Stimulated activated CD4-positive, alpha-beta T cell treated with anti-CD3 and anti-CD28 coated beads, Interleukin-4, amount 100 ng/mL, for 1 hour (primary cell): ENCODE measurements at regions not wholly inside any gene's neighbourhood (a gene's known extent, or its start where the extent isn't known, plus 50 kb on each side); places are given as distances from the start of the nearest gene placed in this dataset.
"Not testable (repeated sequence)": the region's sequence is repeated elsewhere in the genome, so short reads cannot be mapped to it uniquely, and the experiment has no call there.

Experiments
- DNase-seq: peaks from one replicate; pipeline ENCODE4 v3.0.0-alpha.2; 2020

DNA sequence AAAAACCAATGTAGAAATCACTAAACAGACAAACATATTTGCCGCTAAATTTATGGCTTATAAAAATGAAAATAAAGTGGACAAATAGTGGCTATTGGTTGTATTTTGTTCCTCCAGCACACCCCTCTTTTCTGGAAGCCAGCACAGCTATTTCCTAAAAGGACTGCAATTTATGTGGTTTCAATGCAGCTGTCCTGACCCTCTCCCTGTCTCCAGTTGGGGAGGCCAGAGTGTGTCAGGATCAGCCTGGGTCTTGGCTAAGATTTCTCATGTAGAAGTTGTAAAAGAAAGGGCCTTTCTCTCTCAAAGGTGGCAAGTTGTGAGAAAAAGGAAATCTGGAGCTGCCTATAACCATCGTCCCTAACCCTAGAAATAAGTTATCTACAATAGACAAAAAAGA lies 165.6 kb downstream of the ALDH8A1 start:
- no peak for DNase-seq

DNA sequence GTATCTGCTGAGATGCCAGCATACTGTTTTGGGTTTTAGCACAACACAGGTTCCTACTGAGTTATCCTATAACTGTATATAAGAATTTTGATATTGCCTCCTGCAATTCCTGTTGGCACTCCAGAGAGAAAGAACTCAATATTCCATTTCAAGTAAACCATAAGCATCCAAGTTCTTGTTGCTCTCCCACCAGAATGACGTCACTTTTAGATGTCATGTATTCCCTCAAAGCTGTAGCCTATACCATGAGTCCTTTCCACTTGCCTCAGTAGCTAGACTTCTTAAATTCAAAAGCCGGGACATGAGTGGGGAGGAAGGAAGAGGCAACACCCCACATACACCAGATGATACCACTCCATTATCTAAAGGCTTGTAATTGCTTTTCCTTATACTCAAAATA lies 171.5 kb downstream of the ALDH8A1 start:
- DNase-seq = no peak

DNA sequence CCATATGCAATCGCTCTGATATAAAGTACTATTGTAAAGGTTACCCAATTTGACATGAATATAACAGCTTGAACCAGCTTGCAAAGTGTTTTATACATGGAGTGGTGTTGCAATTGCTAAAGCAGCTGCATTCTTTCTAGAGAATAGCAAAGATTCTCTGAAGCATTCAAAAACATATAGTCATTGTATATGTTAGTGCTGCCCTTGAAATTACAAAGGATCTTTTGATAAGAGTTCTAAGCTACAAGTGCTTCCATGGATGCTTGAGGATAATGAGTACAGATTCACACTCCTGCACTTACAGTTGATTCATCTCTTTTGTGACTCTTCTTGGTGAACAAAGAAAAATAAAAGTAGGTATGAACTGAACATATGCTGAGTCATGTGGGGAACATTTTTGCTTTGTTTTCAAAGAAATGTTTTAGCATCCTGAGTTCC lies 175.7 kb downstream of the ALDH8A1 start:
- no peak for DNase-seq

DNA sequence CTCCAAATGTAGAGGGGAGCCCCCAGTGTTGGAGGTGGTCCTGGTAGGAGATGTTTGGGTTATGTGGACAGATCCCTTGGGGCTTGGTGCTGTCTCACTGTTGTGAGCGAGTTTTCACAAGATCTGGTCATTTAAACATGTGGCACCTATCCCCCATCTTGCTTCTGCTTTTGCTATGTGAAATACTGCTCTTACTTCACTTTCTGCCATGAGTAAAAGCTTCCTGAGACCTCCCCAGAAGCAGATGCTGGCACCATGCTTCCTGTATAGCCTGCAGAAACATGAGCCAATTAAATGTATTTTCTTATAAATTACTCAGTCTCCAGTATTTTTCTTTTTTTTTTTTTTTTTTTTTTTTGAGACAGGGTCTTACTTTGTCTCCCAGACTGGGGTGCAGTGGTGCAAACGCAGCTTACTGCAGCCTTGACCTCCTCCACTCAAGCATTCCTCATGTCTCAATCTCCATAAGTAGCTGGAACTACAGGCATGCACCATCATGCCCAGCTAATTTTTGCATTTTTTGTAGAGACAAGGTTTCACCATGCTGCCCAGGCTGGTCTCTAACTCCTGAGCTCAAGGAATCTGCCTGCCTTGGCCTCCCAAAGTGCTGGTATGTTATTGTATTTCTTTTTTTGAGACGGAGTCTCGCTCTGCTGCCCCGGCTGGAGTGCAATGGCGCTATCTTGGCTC lies 177.1 kb downstream of the ALDH8A1 start:
- no peak for DNase-seq

DNA sequence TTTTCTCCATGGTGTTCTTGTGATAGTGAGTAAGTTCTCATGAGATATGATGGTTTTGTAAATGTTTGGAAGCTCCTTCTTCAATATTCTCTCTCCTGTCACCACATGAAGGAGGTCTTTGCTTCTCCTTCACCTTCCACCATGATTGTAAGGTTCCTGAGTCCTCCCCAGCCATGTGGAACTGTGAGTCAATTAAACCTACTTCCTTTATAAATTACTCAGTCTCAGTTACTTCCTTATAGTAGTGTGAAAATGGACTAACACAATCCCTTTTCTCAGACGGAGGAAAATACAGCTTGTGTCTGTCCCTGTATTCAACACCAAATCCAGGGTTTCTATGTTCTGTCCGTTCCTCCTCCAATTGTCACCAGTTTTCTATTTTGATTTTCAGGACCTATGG lies 181.0 kb downstream of the ALDH8A1 start:
- DNase-seq = no peak

DNA sequence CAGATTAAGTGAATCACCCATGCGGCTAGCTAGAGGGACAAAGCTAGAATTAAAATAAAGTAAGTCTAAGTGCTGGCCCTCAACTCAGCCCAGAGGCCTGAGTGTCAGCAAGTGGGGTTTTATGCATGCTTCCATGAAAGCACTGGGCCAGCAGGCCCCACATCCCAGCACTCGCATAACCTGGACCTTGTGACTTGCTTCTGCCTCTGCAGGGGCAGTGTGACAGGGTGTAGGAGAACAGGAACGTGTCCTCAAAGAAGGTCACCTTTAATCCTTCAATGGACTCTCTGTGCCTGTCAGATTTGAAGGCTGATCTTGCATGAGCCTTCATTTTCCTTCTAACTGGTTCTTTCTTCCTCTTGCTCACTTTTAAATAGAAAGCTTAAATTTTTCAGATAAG lies 183.4 kb downstream of the ALDH8A1 start:
- no peak for DNase-seq

DNA sequence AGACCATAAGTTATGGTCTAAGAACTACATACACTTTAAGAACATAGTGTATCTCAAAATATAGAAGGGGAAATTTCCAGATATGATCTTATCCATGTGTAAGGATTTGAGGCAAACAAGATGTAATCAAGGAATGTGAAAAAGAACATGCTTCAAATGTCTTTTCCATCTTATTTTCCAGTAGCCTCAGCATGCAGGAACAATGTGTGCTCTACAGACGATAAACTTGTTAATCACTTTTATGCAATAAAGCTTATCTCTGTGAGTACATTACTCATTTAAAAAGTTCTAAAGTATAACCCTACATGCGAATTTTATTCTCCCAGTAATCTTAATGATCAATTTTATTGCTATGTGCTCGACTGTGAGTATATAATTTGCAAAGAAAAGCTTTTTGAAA lies 185.2 kb downstream of the ALDH8A1 start:
- DNase-seq = no peak

DNA sequence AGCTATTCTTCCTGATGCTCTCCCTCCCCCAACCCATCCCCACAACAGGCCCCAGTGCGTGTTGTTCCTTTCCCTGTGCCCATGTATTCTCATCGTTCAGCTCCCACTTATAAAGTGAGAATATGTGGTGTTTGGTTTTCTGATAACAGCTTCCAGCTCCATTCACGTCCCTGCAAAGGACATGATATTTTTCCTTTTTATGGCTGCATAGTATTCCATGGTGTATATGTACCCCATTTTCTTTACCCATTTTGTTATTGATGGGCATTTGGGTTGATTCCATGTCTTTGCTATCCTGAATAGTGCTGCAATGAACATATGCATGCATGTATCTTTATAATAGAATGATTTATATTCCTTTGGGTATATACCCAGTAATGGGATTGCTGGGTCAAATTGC lies 186.3 kb downstream of the ALDH8A1 start:
- not testable (repeated sequence) for DNase-seq

DNA sequence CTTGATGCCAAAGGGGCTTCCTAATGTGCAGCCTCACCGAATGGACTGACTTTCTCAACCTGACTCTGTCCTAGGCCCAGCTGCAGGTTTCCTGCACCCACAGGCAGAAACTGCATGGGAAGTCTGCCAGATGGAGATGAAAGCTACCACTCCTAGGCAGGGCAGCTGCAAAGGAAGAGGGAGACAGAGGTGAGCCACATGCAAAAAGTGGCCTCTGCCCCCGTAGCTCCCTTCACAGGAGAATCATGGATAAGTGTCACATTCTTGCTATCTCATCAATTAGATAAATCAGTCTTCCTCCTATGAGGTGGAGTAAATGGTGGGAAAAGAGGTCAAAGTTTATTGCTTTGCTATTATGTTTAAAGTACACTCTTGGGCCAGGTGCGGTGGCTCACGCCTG lies 191.3 kb downstream of the ALDH8A1 start:
- DNase-seq = no peak

DNA sequence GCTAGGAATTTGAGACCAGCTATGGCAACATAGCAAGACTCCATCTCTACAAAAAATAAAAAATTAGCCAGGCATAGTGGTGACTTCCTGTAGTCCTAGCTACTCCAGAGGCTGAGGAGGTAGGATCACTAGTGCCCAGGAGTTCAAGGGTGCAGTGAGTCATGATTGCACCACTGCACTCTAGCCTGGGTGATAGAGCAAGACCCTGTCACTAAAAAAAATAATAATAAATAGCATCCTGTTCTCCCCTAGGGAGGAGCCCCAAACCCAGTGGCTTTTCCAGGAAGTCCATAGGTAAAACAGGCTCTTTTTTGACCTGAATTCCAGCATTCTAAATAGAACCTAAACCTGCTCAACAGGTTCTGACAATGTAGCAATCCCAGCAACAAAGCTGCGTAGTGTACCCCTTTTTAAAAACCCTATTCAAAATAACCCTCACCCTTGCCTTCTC lies 192.0 kb downstream of the ALDH8A1 start:
- no peak for DNase-seq

DNA sequence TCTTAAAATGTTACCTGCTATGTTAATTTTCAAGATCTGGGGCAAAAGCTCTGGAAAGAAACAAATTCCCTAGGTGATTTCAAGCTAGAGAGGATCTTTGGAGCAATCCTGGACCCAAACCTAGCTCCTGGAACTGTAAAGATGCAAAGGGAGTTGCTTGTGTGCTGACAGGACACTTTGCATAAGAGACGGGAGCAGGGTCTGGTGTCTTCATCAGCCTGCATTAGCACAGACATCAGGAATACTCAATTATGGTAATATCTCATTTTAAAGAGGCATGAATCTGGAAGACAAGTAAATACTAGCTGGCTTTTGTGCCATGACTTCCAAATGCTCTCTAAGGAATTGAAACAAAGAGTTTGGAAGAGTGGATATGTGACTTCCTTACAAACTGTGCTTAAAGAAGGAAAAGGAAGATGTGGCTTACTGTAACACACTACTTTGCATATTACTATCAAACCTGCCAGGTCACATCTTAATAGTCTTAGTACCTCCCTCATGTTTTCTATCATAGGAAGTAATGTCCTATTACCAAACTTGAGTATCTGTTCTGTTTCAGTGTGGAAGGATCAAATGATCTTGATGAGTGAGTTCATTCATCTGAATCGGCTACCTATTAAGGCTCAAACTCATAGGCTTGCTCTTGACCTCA lies 193.4 kb downstream of the ALDH8A1 start:
- DNase-seq = no peak

DNA sequence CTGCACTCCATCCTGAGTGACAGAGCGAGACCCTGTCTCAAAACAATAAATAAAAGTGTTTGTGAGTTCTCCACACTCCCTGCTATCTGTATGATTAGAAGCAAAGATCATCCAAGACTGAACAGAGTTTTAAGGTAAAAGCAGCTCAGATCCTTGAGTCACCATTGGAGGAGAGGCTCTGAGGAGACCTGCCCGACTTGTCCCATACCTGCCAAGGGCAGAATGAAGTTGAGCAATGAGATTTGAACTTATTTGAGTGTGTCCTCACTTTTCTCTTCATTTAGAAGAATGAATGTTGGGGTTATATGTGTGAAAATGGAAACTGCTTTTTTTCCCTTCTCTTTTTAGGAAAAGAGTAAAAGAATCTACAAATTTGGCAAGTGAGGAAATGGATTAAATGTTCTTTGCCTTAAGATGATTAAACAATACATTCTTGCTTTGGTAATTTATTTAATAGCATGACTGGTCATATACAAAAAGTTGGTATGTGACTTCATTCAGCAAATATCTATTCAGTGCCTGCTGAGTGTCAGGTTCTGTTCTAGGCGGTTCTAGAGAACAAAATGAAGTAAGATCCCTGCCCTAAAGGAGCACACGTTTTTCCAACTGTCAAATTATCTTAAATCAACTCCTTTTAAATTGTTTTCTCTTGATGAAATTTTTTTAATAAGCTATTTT lies 195.7 kb downstream of the ALDH8A1 start:
- DNase-seq = no peak

DNA sequence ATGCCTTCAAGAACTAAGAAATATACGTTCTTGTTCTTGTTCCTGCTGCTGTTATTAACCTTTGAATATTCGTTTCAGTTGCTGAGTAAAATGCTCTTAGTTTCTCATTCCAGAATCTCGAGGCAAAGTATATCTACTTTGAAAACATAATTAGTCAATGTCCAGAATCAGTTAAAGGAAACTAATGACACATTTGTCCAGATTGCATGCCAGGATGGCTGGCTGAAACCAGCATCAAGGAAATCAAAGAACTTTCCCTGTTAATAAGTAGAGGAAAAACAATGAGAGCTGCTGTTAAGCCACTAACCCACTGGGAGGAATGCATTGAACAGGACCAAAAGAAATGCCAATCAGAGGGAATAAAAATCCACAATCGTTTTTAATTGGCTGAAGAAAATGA lies 196.9 kb downstream of the ALDH8A1 start:
- DNase-seq = no peak

DNA sequence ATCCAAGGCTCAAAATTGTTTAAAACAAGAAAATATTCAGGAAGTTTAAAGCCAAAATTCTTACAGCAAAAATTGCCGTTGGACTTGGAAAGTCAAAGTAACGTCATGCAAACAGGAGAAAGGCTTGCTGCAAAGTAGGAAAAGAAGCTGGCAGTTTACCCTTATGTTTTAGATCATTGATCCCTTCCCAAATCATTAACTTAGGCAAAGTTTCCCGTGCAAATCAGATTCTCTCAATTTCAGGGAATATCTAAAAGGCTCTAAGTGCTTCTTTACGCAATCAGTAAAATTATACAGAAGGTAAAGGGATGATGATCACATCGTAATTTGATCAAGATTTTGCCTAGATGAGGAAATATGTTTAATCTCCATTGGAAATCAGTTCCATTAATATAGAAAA lies 197.5 kb downstream of the ALDH8A1 start:
- DNase-seq = no peak

DNA sequence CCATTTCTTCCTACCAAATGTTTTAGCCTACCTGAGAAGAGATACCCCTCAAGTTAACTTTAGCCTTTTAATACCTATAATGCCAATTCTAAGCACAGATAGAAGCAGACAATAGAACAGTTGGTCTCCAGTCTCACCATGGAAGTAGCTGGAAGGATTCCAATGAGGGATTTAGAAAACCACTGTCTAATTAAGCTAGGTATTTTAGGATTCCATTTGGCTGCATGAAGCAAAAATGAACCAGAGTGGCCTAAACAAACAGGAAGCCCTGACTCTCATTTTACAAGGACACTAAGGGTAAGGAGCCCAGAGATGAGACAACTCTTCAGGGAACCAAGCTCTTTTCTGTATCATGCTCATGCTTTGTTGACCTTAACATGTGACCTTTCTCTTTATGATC lies 199.2 kb downstream of the ALDH8A1 start:
- no peak for DNase-seq

DNA sequence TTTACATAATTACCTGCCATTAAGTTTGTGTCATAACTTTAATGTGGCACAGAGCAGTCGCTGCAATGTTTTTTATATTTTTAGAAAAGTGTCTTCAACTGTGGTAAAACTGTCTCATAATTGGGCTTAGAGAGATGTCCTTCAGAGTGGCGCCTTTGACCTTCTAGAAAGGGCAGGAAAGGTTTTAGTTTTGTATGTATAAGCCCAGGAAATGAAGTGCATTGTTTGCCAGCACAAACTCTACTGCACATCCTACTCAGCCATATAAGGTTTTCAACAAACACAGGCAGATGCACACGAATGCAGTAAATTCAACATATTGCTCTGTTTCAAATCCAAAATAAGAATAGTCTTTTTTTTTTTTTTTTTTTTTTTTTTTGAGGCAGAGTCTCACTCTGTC lies 201.4 kb downstream of the ALDH8A1 start:
- no peak for DNase-seq

DNA sequence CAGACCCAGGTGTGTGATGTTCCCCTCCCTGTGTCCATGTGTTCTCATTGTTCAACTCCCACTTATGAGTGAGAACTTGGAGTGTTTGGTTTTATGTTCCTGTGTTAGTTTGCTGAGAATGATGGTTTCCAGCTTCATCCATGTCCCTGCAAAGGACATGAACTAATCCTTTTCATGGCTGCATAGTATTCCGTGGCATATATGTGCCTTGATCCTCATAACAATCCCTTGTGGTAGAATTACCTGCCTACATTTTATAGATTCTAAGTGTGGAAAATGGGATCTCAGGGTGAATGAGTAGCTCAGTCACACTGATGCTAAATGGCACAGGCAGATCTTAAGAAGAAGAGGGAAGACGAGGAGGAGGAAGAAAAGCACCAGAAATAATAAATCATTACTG lies 202.7 kb downstream of the ALDH8A1 start:
- not testable (repeated sequence) for DNase-seq

DNA sequence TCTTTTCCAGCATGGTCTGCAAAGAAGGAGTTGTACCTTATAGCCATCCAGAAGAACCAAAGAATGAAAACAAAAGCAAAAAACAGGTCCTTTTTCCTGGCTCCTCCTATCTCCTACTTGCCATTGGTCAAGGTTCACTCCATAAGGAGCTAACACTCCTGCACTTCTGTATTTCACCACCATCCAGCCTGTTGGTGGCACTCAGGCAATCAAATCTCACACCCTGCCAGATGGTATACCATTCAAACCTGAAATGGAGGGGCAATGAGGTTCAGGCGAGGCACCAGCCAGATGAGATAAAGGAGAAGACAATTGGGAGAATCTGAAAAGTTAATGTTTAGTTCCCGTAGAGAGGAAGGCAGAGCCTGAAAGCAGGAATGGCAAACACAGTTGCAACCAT lies 203.8 kb downstream of the ALDH8A1 start:
- no peak for DNase-seq

DNA sequence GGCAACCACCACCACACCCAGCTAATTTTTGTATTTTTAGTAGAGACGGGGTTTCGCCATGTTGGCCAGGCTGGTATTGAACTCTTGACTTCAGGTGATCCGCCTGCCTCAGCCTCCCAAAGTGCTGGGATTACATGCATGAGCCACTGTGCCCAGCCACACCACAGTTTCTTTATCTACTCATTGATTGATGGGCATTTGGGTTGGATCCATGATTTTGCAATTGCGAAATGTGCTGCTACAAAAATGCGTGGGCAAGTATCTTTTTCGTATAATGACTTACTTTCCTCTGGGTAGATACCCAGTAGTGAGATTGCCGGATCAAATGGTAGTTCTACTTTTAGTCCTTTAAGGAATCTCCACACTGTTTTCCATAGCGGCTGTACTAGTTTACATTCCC lies 204.7 kb downstream of the ALDH8A1 start:
- not testable (repeated sequence) for DNase-seq

DNA sequence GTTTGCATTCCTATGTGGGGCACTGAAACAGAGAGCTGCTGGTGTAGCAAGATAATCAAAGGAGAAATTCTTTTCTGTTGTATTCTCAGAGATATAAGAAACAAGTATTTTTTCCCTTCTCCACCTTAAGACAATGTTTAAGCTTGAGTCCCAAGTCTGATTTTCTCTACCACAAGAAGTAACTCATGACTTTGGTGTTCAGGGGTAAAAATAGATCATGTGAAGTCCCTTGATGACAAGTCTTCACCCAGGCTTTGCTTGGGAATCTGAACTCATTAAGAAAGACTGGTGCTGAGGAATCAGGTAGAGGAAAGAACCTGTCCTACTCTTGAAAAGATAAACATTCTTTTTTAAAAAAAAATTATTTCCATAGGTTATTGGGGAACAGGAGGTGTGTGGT lies 205.6 kb downstream of the ALDH8A1 start:
- DNase-seq = no peak

DNA sequence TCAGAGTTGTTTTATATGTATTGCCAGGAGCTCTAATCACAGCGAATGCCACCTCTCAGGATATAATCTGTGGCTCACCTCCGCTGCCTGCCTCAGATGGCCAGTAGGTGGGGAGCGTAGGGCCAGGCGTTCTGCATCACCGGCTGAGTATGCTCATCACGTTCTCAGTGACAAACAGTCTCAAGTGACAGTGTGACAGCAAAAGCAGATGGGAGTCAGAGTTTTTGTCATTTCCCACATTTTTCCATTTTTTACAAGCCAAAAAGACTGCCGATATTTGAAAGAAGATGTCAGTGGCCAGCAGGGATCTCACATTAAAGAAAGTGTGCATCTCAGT lies 208.7 kb downstream of the ALDH8A1 start:
- DNase-seq = no peak

DNA sequence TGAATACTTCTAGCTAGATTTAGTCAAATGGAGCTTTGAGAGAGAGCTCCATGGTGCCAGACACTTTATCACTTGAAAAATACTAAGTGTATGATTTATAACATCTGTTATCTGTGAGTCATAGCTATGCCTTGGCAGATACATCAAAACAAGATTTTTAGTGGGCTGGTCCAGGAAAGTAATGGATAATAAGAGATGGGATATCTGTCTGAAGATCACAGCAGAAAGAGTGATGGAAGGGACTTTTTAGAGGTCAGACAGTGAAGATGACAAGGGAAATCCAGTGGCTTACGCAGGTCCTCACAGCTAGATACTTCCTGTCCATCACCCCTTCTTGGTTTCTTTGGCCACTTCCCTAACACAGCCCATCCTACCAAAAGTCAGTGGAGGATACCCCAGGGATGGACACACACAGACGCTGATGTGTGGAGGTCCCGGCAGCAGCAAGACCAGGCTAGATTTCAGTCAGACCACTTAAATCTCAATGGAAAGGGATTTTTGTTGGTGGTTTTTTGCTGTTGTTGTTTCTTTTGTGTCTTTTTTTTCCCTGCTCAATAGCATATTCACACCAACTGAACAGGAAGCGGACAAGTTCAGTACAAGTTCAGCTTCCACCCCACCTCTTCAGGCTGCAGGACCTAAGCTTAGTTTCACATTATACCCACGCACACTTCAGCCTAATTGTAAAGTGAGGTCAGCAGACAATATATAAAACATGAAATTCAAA lies 209.3 kb downstream of the ALDH8A1 start:
- no peak for DNase-seq

DNA sequence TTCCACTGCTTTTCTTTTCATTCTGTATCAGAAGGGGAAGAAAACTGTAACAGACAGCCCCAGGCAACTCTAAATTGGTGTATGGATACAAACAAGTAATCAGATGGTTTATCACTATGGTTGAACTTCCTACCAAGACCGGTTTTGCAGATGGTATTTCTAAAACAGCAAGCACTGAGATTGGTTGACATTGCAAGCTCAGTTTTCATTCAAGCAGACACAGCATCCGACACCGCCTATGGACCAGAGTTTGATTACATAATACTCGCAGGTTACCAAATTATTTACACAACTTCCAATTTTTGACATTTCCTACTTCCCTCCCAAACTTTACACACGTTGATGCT lies 209.9 kb downstream of the ALDH8A1 start:
- no peak for DNase-seq
